H9 (cell line): ENCODE measurements at regions not wholly inside any gene's neighbourhood (a gene's known extent, or its start where the extent isn't known, plus 50 kb on each side); places are given as distances from the start of the nearest gene placed in this dataset.

Experiments
- DNase-seq: peaks from one replicate; pipeline ENCODE4 v3.0.0-alpha.2; 2017
- H2AFZ ChIP-seq: one replicate; pipeline ENCODE4 v1.6.1; 2013; ENCODE audit warnings: mild to moderate bottlenecking, low read length, control low read depth, moderate library complexity
- H2AK5ac ChIP-seq: 2 replicates; pipeline ENCODE4 v1.6.1; 2013; ENCODE audit warnings: low read length, control low read depth, mixed read lengths; ENCODE audit not compliant: insufficient read length
- H2BK120ac ChIP-seq: one replicate; pipeline ENCODE4 v1.6.1; 2013; ENCODE audit warnings: low read depth, mild to moderate bottlenecking, low read length, control low read depth, inconsistent platforms; ENCODE audit not compliant: poor library complexity, severe bottlenecking
- H2BK12ac ChIP-seq: 2 replicates; pipeline ENCODE4 v1.6.1; 2013; ENCODE audit warnings: low read length, control low read depth, mixed read lengths, low read depth; ENCODE audit not compliant: insufficient read length
- H2BK15ac ChIP-seq: 2 replicates; pipeline ENCODE4 v1.6.1; 2013; ENCODE audit warnings: low read depth, low read length, control low read depth
- H2BK20ac ChIP-seq: one replicate; pipeline ENCODE4 v1.6.1; 2013; ENCODE audit warnings: low read depth, mild to moderate bottlenecking, low read length, control low read depth, inconsistent platforms; ENCODE audit not compliant: poor library complexity, severe bottlenecking
- H2BK5ac ChIP-seq: 2 replicates; pipeline ENCODE4 v1.6.1; 2013; ENCODE audit warnings: low read length, control low read depth, mixed read lengths; ENCODE audit not compliant: insufficient read length
- H3K14ac ChIP-seq: 2 replicates; pipeline ENCODE4 v1.6.1; 2013; ENCODE audit warnings: low read length, control low read depth; ENCODE audit not compliant: insufficient read depth
- H3K18ac ChIP-seq: 2 replicates; pipeline ENCODE4 v1.6.1; 2013; ENCODE audit warnings: low read depth, mild to moderate bottlenecking, mixed read lengths, low read length, control low read depth; ENCODE audit not compliant: insufficient read length
- H3K23ac ChIP-seq: 2 replicates; pipeline ENCODE4 v1.6.1; 2013; ENCODE audit warnings: low read length, control low read depth, mixed read lengths, low read depth; ENCODE audit not compliant: insufficient read length
- H3K23me2 ChIP-seq: 2 replicates; pipeline ENCODE4 v1.6.1; 2013; ENCODE audit warnings: low read depth, mild to moderate bottlenecking, mixed read lengths, low read length, control low read depth; ENCODE audit not compliant: insufficient read length, poor library complexity, severe bottlenecking
- H3K27ac ChIP-seq: 2 replicates; pipeline ENCODE4 v1.5.1; 2013; ENCODE audit warnings: low read length, control low read depth, mixed read lengths, low read depth; ENCODE audit not compliant: insufficient read length
- H3K27me3 ChIP-seq: 2 replicates; pipeline ENCODE4 v1.6.1; 2013; ENCODE audit warnings: low read length, control low read depth, inconsistent platforms; ENCODE audit not compliant: insufficient read depth
- H3K4ac ChIP-seq: 2 replicates; pipeline ENCODE4 v1.6.1; 2013; ENCODE audit warnings: low read depth, mild to moderate bottlenecking, control low read depth, inconsistent platforms, low read length, moderate library complexity
- H3K4me1 ChIP-seq: 2 replicates; pipeline ENCODE4 v1.6.1; 2013; ENCODE audit warnings: low read length, control low read depth, inconsistent platforms; ENCODE audit not compliant: insufficient read depth
- H3K4me2 ChIP-seq: 2 replicates; pipeline ENCODE4 v1.6.1; 2013; ENCODE audit warnings: low read length, control low read depth, mixed read lengths; ENCODE audit not compliant: insufficient read length, insufficient read depth
- H3K56ac ChIP-seq: 2 replicates; pipeline ENCODE4 v1.6.1; 2013; ENCODE audit warnings: low read depth, mild to moderate bottlenecking, mixed read lengths, low read length, control low read depth; ENCODE audit not compliant: insufficient read length
- H3K79me1 ChIP-seq: 2 replicates; pipeline ENCODE4 v1.6.1; 2013; ENCODE audit warnings: low read depth, mild to moderate bottlenecking, moderate library complexity, low read length, control low read depth, inconsistent platforms; ENCODE audit not compliant: insufficient read depth, poor library complexity, severe bottlenecking
- H3K79me2 ChIP-seq: 2 replicates; pipeline ENCODE4 v1.6.1; 2013; ENCODE audit warnings: low read length, control low read depth, inconsistent platforms; ENCODE audit not compliant: insufficient read depth
- H3K9ac ChIP-seq: 2 replicates; pipeline ENCODE4 v1.6.1; 2013; ENCODE audit warnings: low read length, control low read depth, mixed read lengths; ENCODE audit not compliant: insufficient read length; ENCODE audit errors: extremely low read depth
- H3K9me3 ChIP-seq: one replicate; pipeline ENCODE4 v1.6.1; 2013; ENCODE audit warnings: low read depth, low read length, inconsistent platforms; ENCODE audit not compliant: control insufficient read depth
- H3T11ph ChIP-seq: one replicate; pipeline ENCODE4 v1.6.1; 2013; ENCODE audit warnings: mild to moderate bottlenecking, low read length, control low read depth, inconsistent platforms
- H4K20me1 ChIP-seq: one replicate; pipeline ENCODE4 v1.6.1; 2013; ENCODE audit not compliant: control insufficient read depth, insufficient read length, insufficient read depth
- H4K5ac ChIP-seq: 2 replicates; pipeline ENCODE4 v1.6.1; 2013; ENCODE audit warnings: low read depth, mild to moderate bottlenecking, mixed read lengths, low read length, control low read depth; ENCODE audit not compliant: insufficient read length
- H4K8ac ChIP-seq: replicated peaks from 2 replicates; pipeline ENCODE4 v1.6.1; 2013; ENCODE audit warnings: low read length, control low read depth, mixed read lengths, low read depth; ENCODE audit not compliant: insufficient read length
- H4K91ac ChIP-seq: 2 replicates; pipeline ENCODE4 v1.6.1; 2013; ENCODE audit warnings: low read depth, mild to moderate bottlenecking, moderate library complexity, mixed read lengths, low read length, control low read depth; ENCODE audit not compliant: insufficient read length
- H3K27ac Mint-ChIP-seq, 3 experiments: 2 replicates in 2 of 3; 3 replicates in 1 of 3; pipeline ENCODE4 v1.8.0; 2020 to 2021; ENCODE audit warnings: mixed read lengths in 3 of 3, mild to moderate bottlenecking in 1 of 3, moderate library complexity in 1 of 3
- H3K27me3 Mint-ChIP-seq: 2 replicates; pipeline ENCODE4 v1.8.0; 2021; ENCODE audit warnings: low read depth, mild to moderate bottlenecking, moderate library complexity, mixed read lengths
- H3K36me3 Mint-ChIP-seq, 3 experiments: 2 replicates in 2 of 3; 3 replicates in 1 of 3; pipeline ENCODE4 v1.8.0; 2020 to 2021; ENCODE audit warnings: low read depth in 3 of 3, mixed read lengths in 3 of 3; ENCODE audit not compliant: insufficient read depth in 1 of 3
- H3K4me1 Mint-ChIP-seq, 2 experiments: 2 replicates each; pipeline ENCODE4 v1.8.0; 2020; ENCODE audit warnings: mixed read lengths in 2 of 2
- H3K4me3 Mint-ChIP-seq, 2 experiments: 2 replicates in 1 of 2; 3 replicates in 1 of 2; pipeline ENCODE4 v1.8.0; 2020 to 2021; ENCODE audit warnings: mild to moderate bottlenecking in 2 of 2, mixed read lengths in 2 of 2, moderate library complexity in 1 of 2
- H3K9me3 Mint-ChIP-seq, 2 experiments: 2 replicates in 1 of 2; 3 replicates in 1 of 2; pipeline ENCODE4 v1.8.0; 2020; ENCODE audit warnings: mild to moderate bottlenecking in 2 of 2, mixed read lengths in 2 of 2, moderate library complexity in 1 of 2
- CTCF ChIP-seq: fragments of 200-600 bp; sonication (generic); conservative IDR thresholded peaks from 3 replicates; pipeline ENCODE4 v1.8.0; 2021; ENCODE audit warnings: antibody characterized with exemption, mild to moderate bottlenecking
- WGBS: extraction: QIAGEN DNeasy Blood & Tissue Kit; methylation state at CpG from one replicate; pipeline ENCODE4 v1.1.7; 2013; ENCODE audit warnings: missing lambda C conversion rate, low lambda C conversion rate, mixed read lengths; ENCODE audit not compliant: insufficient read length; ENCODE audit errors: extremely low coverage; 5-methylcytosine and 5-hydroxymethylcytosine counted together

GRCh38 chr3:80384811-80385210 is 617.0 kb upstream of the ROBO1 start:
- Histone ChIP-seq H3K79me1 (no peaks in the 10 kb centered on the region), H3K23ac (no peak overlapping the region), H3K14ac (no peak overlapping the region), H2AK5ac (no peak overlapping the region), H3K9ac (no peak overlapping the region), H2BK20ac (no peak overlapping the region), H3K18ac (no peak overlapping the region), H4K20me1 (no peaks in the 10 kb centered on the region), H3K9me3 (no peaks in the 10 kb centered on the region), H2AFZ (peak overlapping the region; percentile 48), H3K4me1 (no peaks in the 10 kb centered on the region), H4K5ac (no peak overlapping the region), H4K91ac (no peak overlapping the region), H3K27me3 (no peaks in the 10 kb centered on the region), H2BK5ac (no peak overlapping the region), H3K4me2 (no peak overlapping the region), H3T11ph (no peak overlapping the region), H2BK15ac (no peak overlapping the region), H2BK12ac (no peak overlapping the region), H3K79me2 (no peaks in the 10 kb centered on the region), H2BK120ac (no peak overlapping the region), H4K8ac (no peak overlapping the region), H3K27ac (no peak overlapping the region), H3K4ac (no peak overlapping the region), H3K56ac (no peak overlapping the region), H3K23me2 (no peaks in the 10 kb centered on the region)
- WGBS, result no CpG with 5 or more reads among the region's 5 CpGs
- no peaks in the 10 kb centered on the region; a peak in 1 of 5 replicates for H3K9me3 Mint-ChIP-seq
- no peak overlapping the region for H3K27ac Mint-ChIP-seq
- no peak for DNase-seq
- peaks cover 0 to 2% of the 10 kb centered on the region in 2 experiments; a peak in 2 of 4 replicates for H3K4me1 Mint-ChIP-seq
- H3K4me3 Mint-ChIP-seq, result no peak overlapping the region
- TF ChIP-seq CTCF, result no peak
- no peaks in the 10 kb centered on the region for H3K36me3 Mint-ChIP-seq
- H3K27me3 Mint-ChIP-seq, result no peaks in the 10 kb centered on the region
